WTC11 (cell line): ENCODE measurements at regions not wholly inside any gene's neighbourhood (a gene's known extent, or its start where the extent isn't known, plus 50 kb on each side); places are given as distances from the start of the nearest gene placed in this dataset.

ENCODE experiments used
- ATAC-seq: fragments of 200-7000 bp; cut with Tn5 transposase; 2 replicates; pipeline ENCODE4 v1.10.0; 2021; ENCODE audit warnings: mild to moderate bottlenecking, moderate library complexity
- CTCF ChIA-PET: fragments of 300-600 bp; sonication (Branson Sonifier 250); formaldehyde crosslinking; loops from one replicate; lab custom pipeline; 2021; ENCODE audit warnings: antibody characterized with exemption; lab: Charles Lee
- POLR2A ChIA-PET: fragments of 350-600 bp; sonication (Branson Sonifier 250); formaldehyde crosslinking; loops from one replicate; lab custom pipeline; 2021; ENCODE audit warnings: antibody characterized with exemption; lab: Charles Lee
- DNase-seq: peaks from one replicate; pipeline ENCODE4 v3.0.0; 2021; ENCODE audit warnings: low spot score
- H3K27ac Mint-ChIP-seq: 2 replicates; pipeline ENCODE4 v1.8.0; 2021; ENCODE audit warnings: mixed read lengths
- H3K27me3 Mint-ChIP-seq: 2 replicates; pipeline ENCODE4 v1.8.0; 2021; ENCODE audit warnings: low read depth, mild to moderate bottlenecking, moderate library complexity, mixed read lengths
- H3K36me3 Mint-ChIP-seq: 2 replicates; pipeline ENCODE4 v1.8.0; 2021; ENCODE audit warnings: mixed read lengths
- H3K4me1 Mint-ChIP-seq: 2 replicates; pipeline ENCODE4 v1.8.0; 2022; ENCODE audit warnings: mixed read lengths
- H3K4me3 Mint-ChIP-seq: 2 replicates; pipeline ENCODE4 v1.8.0; 2021; ENCODE audit warnings: mild to moderate bottlenecking, moderate library complexity, mixed read lengths
- H3K9me3 Mint-ChIP-seq: 2 replicates; pipeline ENCODE4 v1.8.0; 2021; ENCODE audit warnings: mixed read lengths
- CBFB ChIP-seq: sonication (generic); formaldehyde crosslinking; IDR thresholded peaks from 2 replicates; pipeline ENCODE4 v1.8.1; 2022; ENCODE audit warnings: mild to moderate bottlenecking, low read depth, missing genetic modification reagents
- EMX1 ChIP-seq: fragments of 250-450 bp; sonication (Bioruptor Pico); IDR thresholded peaks from 2 replicates; pipeline ENCODE4 v1.8.0; 2021; ENCODE audit warnings: mild to moderate bottlenecking
- ETV6 ChIP-seq: sonication (generic); formaldehyde crosslinking; IDR thresholded peaks from 2 replicates; pipeline ENCODE4 v1.8.1; 2022; ENCODE audit warnings: mild to moderate bottlenecking, missing genetic modification reagents
- FOXP1 ChIP-seq: sonication (generic); formaldehyde crosslinking; IDR thresholded peaks from 2 replicates; pipeline ENCODE4 v1.8.0; 2022; ENCODE audit warnings: missing genetic modification reagents, mild to moderate bottlenecking, moderate library complexity, borderline replicate concordance
- GABPB1 ChIP-seq: sonication (generic); formaldehyde crosslinking; IDR thresholded peaks from 2 replicates; pipeline ENCODE4 v1.8.1; 2023; ENCODE audit warnings: mild to moderate bottlenecking, missing genetic modification reagents
- GRHL2 ChIP-seq: fragments of 250-450 bp; sonication (Bioruptor Pico); IDR thresholded peaks from 2 replicates; pipeline ENCODE4 v1.8.0; 2022; ENCODE audit warnings: mild to moderate bottlenecking, moderate library complexity; ENCODE audit not compliant: insufficient replicate concordance, severe bottlenecking
- JAZF1 ChIP-seq: fragments of 250-450 bp; sonication (Bioruptor Pico); IDR thresholded peaks from 2 replicates; pipeline ENCODE4 v1.9.0; 2021; ENCODE audit warnings: moderate library complexity, mild to moderate bottlenecking, inconsistent platforms
- MYBL2 ChIP-seq: sonication (generic); formaldehyde crosslinking; IDR thresholded peaks from 2 replicates; pipeline ENCODE4 v1.8.1; 2023; ENCODE audit warnings: mild to moderate bottlenecking, moderate library complexity, missing genetic modification reagents
- NR3C1 ChIP-seq: sonication (generic); formaldehyde crosslinking; conservative IDR thresholded peaks from 2 replicates; pipeline ENCODE4 v1.8.1; 2023; ENCODE audit warnings: low read depth, mild to moderate bottlenecking, missing genetic modification reagents
- OVOL2 ChIP-seq: fragments of 250-450 bp; sonication (Bioruptor Pico); IDR thresholded peaks from 2 replicates; pipeline ENCODE4 v1.9.0; 2021; ENCODE audit warnings: mild to moderate bottlenecking, borderline replicate concordance
- TEAD1 ChIP-seq: sonication (generic); formaldehyde crosslinking; IDR thresholded peaks from 2 replicates; pipeline ENCODE4 v1.8.0; 2022; ENCODE audit warnings: mild to moderate bottlenecking, missing genetic modification reagents
- TP53 ChIP-seq: sonication (generic); formaldehyde crosslinking; IDR thresholded peaks from 2 replicates; pipeline ENCODE4 v1.8.1; 2023; ENCODE audit warnings: mild to moderate bottlenecking, missing genetic modification reagents
- TF ChIP-seq, protein P1 (sequence below): fragments of 250-450 bp; sonication (Bioruptor Pico); IDR thresholded peaks from 2 replicates; pipeline ENCODE4 v2.1.2; 2022; ENCODE audit warnings: mild to moderate bottlenecking, moderate library complexity
- TF ChIP-seq, protein P2 (sequence below): sonication (generic); formaldehyde crosslinking; IDR thresholded peaks from 2 replicates; pipeline ENCODE4 v1.8.1; 2023; ENCODE audit warnings: mild to moderate bottlenecking, missing genetic modification reagents, borderline replicate concordance
- TF ChIP-seq, protein P3 (sequence below): sonication (generic); formaldehyde crosslinking; IDR thresholded peaks from 2 replicates; pipeline ENCODE4 v1.8.1; 2023; ENCODE audit warnings: mild to moderate bottlenecking, moderate library complexity, missing genetic modification reagents
- TF ChIP-seq, protein P4 (sequence below): sonication (generic); formaldehyde crosslinking; IDR thresholded peaks from 2 replicates; pipeline ENCODE4 v1.8.1; 2022; ENCODE audit warnings: low read depth, mild to moderate bottlenecking, moderate library complexity, missing genetic modification reagents, borderline replicate concordance
- TF ChIP-seq, protein P5 (sequence below): sonication (generic); formaldehyde crosslinking; IDR thresholded peaks from 2 replicates; pipeline ENCODE4 v1.8.1; 2022; ENCODE audit warnings: mild to moderate bottlenecking, missing genetic modification reagents, moderate library complexity, borderline replicate concordance
- TF ChIP-seq, protein P6 (sequence below): sonication (generic); formaldehyde crosslinking; IDR thresholded peaks from 2 replicates; pipeline ENCODE4 v1.8.0; 2023; ENCODE audit warnings: missing genetic modification reagents, mild to moderate bottlenecking, borderline replicate concordance
- TF ChIP-seq, protein P7 (sequence below): fragments of 250-450 bp; sonication (Bioruptor Pico); IDR thresholded peaks from 2 replicates; pipeline ENCODE4 v1.8.0; 2021; ENCODE audit warnings: mild to moderate bottlenecking

DNA sequence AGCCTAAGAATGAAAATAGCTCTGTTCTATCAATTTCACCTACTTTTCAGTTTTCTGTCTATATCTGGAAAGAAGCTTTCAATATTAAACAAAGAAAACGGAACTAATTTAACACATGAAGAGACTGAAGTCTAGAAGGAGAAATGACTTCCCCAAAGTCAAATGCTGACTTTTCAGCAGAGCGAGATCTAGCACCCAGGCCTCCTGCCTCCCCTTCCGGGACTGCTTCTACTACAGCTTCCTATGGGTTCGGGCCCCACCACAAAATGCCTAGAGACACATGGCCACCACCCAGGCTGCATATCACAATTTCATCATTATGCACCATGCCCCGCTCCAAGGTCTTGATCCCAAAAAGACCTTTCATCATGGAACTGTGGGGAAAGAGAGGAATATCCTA, 104.5 kb downstream of the SST start (continued):
- TF ChIP-seq, protein P1, sequence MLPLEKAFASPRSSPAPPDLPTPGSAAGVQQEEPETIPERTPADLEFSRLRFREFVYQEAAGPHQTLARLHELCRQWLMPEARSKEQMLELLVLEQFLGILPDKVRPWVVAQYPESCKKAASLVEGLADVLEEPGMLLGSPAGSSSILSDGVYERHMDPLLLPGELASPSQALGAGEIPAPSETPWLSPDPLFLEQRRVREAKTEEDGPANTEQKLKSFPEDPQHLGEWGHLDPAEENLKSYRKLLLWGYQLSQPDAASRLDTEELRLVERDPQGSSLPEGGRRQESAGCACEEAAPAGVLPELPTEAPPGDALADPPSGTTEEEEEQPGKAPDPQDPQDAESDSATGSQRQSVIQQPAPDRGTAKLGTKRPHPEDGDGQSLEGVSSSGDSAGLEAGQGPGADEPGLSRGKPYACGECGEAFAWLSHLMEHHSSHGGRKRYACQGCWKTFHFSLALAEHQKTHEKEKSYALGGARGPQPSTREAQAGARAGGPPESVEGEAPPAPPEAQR (CRISPR knock-in tag) = no peak
- TF ChIP-seq TP53 (CRISPR knock-in tag) = no peak
- no peak for TF ChIP-seq ETV6 (CRISPR knock-in tag)
- no peak for TF ChIP-seq MYBL2 (CRISPR knock-in tag)
- TF ChIP-seq, protein P2, sequence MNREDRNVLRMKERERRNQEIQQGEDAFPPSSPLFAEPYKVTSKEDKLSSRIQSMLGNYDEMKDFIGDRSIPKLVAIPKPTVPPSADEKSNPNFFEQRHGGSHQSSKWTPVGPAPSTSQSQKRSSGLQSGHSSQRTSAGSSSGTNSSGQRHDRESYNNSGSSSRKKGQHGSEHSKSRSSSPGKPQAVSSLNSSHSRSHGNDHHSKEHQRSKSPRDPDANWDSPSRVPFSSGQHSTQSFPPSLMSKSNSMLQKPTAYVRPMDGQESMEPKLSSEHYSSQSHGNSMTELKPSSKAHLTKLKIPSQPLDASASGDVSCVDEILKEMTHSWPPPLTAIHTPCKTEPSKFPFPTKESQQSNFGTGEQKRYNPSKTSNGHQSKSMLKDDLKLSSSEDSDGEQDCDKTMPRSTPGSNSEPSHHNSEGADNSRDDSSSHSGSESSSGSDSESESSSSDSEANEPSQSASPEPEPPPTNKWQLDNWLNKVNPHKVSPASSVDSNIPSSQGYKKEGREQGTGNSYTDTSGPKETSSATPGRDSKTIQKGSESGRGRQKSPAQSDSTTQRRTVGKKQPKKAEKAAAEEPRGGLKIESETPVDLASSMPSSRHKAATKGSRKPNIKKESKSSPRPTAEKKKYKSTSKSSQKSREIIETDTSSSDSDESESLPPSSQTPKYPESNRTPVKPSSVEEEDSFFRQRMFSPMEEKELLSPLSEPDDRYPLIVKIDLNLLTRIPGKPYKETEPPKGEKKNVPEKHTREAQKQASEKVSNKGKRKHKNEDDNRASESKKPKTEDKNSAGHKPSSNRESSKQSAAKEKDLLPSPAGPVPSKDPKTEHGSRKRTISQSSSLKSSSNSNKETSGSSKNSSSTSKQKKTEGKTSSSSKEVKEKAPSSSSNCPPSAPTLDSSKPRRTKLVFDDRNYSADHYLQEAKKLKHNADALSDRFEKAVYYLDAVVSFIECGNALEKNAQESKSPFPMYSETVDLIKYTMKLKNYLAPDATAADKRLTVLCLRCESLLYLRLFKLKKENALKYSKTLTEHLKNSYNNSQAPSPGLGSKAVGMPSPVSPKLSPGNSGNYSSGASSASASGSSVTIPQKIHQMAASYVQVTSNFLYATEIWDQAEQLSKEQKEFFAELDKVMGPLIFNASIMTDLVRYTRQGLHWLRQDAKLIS (CRISPR knock-in tag) = no peak
- TF ChIP-seq OVOL2 (CRISPR knock-in tag) = no peak
- no peak for TF ChIP-seq JAZF1 (CRISPR knock-in tag)
- TF ChIP-seq GRHL2 (CRISPR knock-in tag) = no peak
- TF ChIP-seq, protein P3, sequence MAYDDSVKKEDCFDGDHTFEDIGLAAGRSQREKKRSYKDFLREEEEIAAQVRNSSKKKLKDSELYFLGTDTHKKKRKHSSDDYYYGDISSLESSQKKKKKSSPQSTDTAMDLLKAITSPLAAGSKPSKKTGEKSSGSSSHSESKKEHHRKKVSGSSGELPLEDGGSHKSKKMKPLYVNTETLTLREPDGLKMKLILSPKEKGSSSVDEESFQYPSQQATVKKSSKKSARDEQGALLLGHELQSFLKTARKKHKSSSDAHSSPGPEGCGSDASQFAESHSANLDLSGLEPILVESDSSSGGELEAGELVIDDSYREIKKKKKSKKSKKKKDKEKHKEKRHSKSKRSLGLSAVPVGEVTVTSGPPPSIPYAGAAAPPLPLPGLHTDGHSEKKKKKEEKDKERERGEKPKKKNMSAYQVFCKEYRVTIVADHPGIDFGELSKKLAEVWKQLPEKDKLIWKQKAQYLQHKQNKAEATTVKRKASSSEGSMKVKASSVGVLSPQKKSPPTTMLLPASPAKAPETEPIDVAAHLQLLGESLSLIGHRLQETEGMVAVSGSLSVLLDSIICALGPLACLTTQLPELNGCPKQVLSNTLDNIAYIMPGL (CRISPR knock-in tag) = no peak
- TF ChIP-seq GABPB1 (CRISPR knock-in tag) = no peak

DNA sequence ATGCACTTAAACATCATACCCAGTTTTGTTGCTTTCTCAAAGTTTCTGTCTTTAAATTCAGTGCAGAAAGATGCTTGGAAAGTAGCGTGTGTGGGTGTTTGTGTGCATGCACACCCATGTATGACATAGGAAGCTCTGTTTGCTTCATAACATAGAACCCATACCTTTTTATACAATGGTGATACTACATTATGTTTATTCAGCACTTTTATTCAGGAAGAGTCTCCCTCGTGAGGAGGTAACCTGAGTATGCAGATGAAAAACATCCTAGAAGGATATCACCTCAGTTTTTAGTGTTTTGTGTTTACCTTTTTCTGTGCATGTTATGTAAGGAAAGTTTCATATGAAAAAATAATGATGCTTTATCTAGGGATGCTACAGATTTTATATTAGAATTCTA, 111.2 kb downstream of the SST start:
- CTCF ChIA-PET = no interaction called here
- no peak for DNase-seq
- no peaks in the 10 kb centered on the region for H3K9me3 Mint-ChIP-seq
- H3K4me1 Mint-ChIP-seq = no peaks in the 10 kb centered on the region
- H3K4me3 Mint-ChIP-seq = no peak overlapping the region
- TF ChIP-seq, protein P4, sequence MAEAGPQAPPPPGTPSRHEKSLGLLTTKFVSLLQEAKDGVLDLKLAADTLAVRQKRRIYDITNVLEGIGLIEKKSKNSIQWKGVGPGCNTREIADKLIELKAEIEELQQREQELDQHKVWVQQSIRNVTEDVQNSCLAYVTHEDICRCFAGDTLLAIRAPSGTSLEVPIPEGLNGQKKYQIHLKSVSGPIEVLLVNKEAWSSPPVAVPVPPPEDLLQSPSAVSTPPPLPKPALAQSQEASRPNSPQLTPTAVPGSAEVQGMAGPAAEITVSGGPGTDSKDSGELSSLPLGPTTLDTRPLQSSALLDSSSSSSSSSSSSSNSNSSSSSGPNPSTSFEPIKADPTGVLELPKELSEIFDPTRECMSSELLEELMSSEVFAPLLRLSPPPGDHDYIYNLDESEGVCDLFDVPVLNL = no peak
- TF ChIP-seq, protein P5, sequence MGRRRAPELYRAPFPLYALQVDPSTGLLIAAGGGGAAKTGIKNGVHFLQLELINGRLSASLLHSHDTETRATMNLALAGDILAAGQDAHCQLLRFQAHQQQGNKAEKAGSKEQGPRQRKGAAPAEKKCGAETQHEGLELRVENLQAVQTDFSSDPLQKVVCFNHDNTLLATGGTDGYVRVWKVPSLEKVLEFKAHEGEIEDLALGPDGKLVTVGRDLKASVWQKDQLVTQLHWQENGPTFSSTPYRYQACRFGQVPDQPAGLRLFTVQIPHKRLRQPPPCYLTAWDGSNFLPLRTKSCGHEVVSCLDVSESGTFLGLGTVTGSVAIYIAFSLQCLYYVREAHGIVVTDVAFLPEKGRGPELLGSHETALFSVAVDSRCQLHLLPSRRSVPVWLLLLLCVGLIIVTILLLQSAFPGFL (CRISPR knock-in tag) = no peak
- no peak for TF ChIP-seq NR3C1
- TF ChIP-seq, protein P6, sequence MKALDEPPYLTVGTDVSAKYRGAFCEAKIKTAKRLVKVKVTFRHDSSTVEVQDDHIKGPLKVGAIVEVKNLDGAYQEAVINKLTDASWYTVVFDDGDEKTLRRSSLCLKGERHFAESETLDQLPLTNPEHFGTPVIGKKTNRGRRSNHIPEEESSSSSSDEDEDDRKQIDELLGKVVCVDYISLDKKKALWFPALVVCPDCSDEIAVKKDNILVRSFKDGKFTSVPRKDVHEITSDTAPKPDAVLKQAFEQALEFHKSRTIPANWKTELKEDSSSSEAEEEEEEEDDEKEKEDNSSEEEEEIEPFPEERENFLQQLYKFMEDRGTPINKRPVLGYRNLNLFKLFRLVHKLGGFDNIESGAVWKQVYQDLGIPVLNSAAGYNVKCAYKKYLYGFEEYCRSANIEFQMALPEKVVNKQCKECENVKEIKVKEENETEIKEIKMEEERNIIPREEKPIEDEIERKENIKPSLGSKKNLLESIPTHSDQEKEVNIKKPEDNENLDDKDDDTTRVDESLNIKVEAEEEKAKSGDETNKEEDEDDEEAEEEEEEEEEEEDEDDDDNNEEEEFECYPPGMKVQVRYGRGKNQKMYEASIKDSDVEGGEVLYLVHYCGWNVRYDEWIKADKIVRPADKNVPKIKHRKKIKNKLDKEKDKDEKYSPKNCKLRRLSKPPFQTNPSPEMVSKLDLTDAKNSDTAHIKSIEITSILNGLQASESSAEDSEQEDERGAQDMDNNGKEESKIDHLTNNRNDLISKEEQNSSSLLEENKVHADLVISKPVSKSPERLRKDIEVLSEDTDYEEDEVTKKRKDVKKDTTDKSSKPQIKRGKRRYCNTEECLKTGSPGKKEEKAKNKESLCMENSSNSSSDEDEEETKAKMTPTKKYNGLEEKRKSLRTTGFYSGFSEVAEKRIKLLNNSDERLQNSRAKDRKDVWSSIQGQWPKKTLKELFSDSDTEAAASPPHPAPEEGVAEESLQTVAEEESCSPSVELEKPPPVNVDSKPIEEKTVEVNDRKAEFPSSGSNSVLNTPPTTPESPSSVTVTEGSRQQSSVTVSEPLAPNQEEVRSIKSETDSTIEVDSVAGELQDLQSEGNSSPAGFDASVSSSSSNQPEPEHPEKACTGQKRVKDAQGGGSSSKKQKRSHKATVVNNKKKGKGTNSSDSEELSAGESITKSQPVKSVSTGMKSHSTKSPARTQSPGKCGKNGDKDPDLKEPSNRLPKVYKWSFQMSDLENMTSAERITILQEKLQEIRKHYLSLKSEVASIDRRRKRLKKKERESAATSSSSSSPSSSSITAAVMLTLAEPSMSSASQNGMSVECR (CRISPR knock-in tag) = no peak
- TF ChIP-seq, protein P7, sequence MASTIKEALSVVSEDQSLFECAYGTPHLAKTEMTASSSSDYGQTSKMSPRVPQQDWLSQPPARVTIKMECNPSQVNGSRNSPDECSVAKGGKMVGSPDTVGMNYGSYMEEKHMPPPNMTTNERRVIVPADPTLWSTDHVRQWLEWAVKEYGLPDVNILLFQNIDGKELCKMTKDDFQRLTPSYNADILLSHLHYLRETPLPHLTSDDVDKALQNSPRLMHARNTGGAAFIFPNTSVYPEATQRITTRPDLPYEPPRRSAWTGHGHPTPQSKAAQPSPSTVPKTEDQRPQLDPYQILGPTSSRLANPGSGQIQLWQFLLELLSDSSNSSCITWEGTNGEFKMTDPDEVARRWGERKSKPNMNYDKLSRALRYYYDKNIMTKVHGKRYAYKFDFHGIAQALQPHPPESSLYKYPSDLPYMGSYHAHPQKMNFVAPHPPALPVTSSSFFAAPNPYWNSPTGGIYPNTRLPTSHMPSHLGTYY = no peak
- TF ChIP-seq TEAD1 (CRISPR knock-in tag) = no peak
- TF ChIP-seq GABPB1 (CRISPR knock-in tag) = no peak
- no peak for TF ChIP-seq EMX1 (CRISPR knock-in tag)
- no peak for TF ChIP-seq FOXP1 (CRISPR knock-in tag)
- no peak for TF ChIP-seq CBFB (CRISPR knock-in tag)
- H3K27me3 Mint-ChIP-seq = no peaks in the 10 kb centered on the region
- POLR2A ChIA-PET = no interaction called here
- H3K27ac Mint-ChIP-seq = no peak overlapping the region
- no peaks in the 10 kb centered on the region for H3K36me3 Mint-ChIP-seq
- ATAC-seq = no peak
